DND-41 (cell line): ENCODE measurements at regions not wholly inside any gene's neighbourhood (a gene's known extent, or its start where the extent isn't known, plus 50 kb on each side); places are given as distances from the start of the nearest gene placed in this dataset.
"Not testable (repeated sequence)": the region's sequence is repeated elsewhere in the genome, so short reads cannot be mapped to it uniquely, and the experiment has no call there.

ENCODE experiments used
- ATAC-seq: fragments of 200-7000 bp; cut with Tn5 transposase; 3 replicates; pipeline ENCODE4 v1.9.1; 2021; ENCODE audit warnings: low read depth; ENCODE audit not compliant: insufficient read depth
- DNase-seq: peaks from one replicate; pipeline ENCODE4 v3.0.0-alpha.2; 2020
- H2AFZ ChIP-seq: 2 replicates; pipeline ENCODE4 v1.6.0; 2012; ENCODE audit warnings: low read depth, low read length
- H3K27ac ChIP-seq: 2 replicates; pipeline ENCODE4 v1.5.1; 2012; ENCODE audit warnings: low read length, inconsistent platforms
- H3K27me3 ChIP-seq: fragments of 200-600 bp; sonication (generic); 2 replicates; pipeline ENCODE4 v1.6.0; 2012; ENCODE audit warnings: low read length, mild to moderate bottlenecking, inconsistent platforms; ENCODE audit not compliant: insufficient read depth, poor library complexity
- H3K36me3 ChIP-seq: 2 replicates; pipeline ENCODE4 v1.5.1; 2012; ENCODE audit warnings: low read length, inconsistent platforms; ENCODE audit not compliant: insufficient read depth
- H3K4me1 ChIP-seq: 2 replicates; pipeline ENCODE4 v1.5.1; 2012; ENCODE audit warnings: mild to moderate bottlenecking, low read length; ENCODE audit not compliant: insufficient read depth
- H3K4me2 ChIP-seq: 2 replicates; pipeline ENCODE4 v1.6.0; 2012; ENCODE audit warnings: mild to moderate bottlenecking, moderate library complexity, low read length, inconsistent platforms; ENCODE audit not compliant: insufficient read depth
- H3K4me3 ChIP-seq, 2 experiments: fragments of 200-600 bp in 1 of 2; shearing (Covaris generic) in 1 of 2; 2 replicates each; pipeline ENCODE4 v1.5.1; 2012 to 2016; ENCODE audit warnings: inconsistent platforms in 2 of 2, low read length in 2 of 2, mild to moderate bottlenecking in 2 of 2, low read depth in 1 of 2, moderate library complexity in 1 of 2
- H3K79me2 ChIP-seq: 2 replicates; pipeline ENCODE4 v1.6.0; 2012; ENCODE audit warnings: low read length, inconsistent platforms; ENCODE audit not compliant: insufficient read depth
- H3K9ac ChIP-seq: 2 replicates; pipeline ENCODE4 v1.6.0; 2012; ENCODE audit warnings: low read depth, mild to moderate bottlenecking, inconsistent platforms, low read length, moderate library complexity
- H3K9me3 ChIP-seq: 2 replicates; pipeline ENCODE4 v1.5.1; 2012; ENCODE audit warnings: low read length, moderate library complexity, mild to moderate bottlenecking, inconsistent platforms; ENCODE audit not compliant: insufficient read depth, severe bottlenecking
- H4K20me1 ChIP-seq: 2 replicates; pipeline ENCODE4 v1.6.0; 2012; ENCODE audit warnings: low read length; ENCODE audit not compliant: insufficient read depth

DNA sequence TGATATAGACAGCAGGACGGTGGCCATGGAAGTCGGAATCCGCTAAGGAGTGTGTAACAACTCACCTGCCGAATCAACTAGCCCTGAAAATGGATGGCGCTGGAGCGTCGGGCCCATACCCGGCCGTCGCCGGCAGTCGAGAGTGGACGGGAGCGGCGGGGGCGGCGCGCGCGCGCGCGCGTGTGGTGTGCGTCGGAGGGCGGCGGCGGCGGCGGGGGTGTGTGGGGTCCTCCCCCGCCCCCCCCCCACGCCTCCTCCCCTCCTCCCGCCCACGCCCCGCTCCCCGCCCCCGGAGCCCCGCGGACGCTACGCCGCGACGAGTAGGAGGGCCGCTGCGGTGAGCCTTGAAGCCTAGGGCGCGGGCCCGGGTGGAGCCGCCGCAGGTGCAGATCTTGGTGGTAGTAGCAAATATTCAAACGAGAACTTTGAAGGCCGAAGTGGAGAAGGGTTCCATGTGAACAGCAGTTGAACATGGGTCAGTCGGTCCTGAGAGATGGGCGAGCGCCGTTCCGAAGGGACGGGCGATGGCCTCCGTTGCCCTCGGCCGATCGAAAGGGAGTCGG, 2261.2 kb upstream of the TPTE start:
- H3K36me3 ChIP-seq, H3K4me1 ChIP-seq, H3K27ac ChIP-seq, H3K79me2 ChIP-seq, H4K20me1 ChIP-seq, H3K4me3 ChIP-seq, H3K9me3 ChIP-seq, H3K9ac ChIP-seq, DNase-seq, H3K27me3 ChIP-seq, H3K4me2 ChIP-seq, H2AFZ ChIP-seq, ATAC-seq: not testable (repeated sequence)
